ENCODE measurements at regions not wholly inside any gene's neighbourhood (a gene's known extent, or its start where the extent isn't known, plus 50 kb on each side); places are given as distances from the start of the nearest gene placed in this dataset.

- H3K36me3 ChIP-seq, result no peaks in the 10 kb centered on the region
- no peaks in the 10 kb centered on the region for H3K4me1 ChIP-seq
- intact Hi-C loops (cut with DNase I; ENCODE audit: low total_unique reads), result no loop called here
- no peaks in the 10 kb centered on the region for H3K27me3 ChIP-seq
- no peaks in the 10 kb centered on the region for H3K9me3 ChIP-seq
- DNase-seq, result no peak
- no peak overlapping the region for H3K27ac ChIP-seq
- H3K4me3 ChIP-seq, result no peak overlapping the region
- TF ChIP-seq, protein P1, sequence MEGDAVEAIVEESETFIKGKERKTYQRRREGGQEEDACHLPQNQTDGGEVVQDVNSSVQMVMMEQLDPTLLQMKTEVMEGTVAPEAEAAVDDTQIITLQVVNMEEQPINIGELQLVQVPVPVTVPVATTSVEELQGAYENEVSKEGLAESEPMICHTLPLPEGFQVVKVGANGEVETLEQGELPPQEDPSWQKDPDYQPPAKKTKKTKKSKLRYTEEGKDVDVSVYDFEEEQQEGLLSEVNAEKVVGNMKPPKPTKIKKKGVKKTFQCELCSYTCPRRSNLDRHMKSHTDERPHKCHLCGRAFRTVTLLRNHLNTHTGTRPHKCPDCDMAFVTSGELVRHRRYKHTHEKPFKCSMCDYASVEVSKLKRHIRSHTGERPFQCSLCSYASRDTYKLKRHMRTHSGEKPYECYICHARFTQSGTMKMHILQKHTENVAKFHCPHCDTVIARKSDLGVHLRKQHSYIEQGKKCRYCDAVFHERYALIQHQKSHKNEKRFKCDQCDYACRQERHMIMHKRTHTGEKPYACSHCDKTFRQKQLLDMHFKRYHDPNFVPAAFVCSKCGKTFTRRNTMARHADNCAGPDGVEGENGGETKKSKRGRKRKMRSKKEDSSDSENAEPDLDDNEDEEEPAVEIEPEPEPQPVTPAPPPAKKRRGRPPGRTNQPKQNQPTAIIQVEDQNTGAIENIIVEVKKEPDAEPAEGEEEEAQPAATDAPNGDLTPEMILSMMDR (IDR thresholded peaks at IDR 0.05), result no peak
- TF ChIP-seq POLR2A (IDR thresholded peaks at IDR 0.05), result no peak
These were observed 1020.4 kb downstream of the CBLN2 start for GRCh38 chr18:71523483-71524435.

GRCh38 chr18:71505526-71505925 is 1038.6 kb downstream of the CBLN2 start:
- Histone ChIP-seq H3K27me3 (no peaks in the 10 kb centered on the region), H3K4me1 (no peaks in the 10 kb centered on the region), H3K36me3 (no peaks in the 10 kb centered on the region), H3K9me3 (no peaks in the 10 kb centered on the region), H3K27ac (no peak overlapping the region), H3K4me3 (no peak overlapping the region)
- intact Hi-C loops (cut with DNase I; ENCODE audit: low total_unique reads), result no loop called here
- no peak for DNase-seq
- TF ChIP-seq, protein P1 (IDR thresholded peaks at IDR 0.05), result no peak

DNA sequence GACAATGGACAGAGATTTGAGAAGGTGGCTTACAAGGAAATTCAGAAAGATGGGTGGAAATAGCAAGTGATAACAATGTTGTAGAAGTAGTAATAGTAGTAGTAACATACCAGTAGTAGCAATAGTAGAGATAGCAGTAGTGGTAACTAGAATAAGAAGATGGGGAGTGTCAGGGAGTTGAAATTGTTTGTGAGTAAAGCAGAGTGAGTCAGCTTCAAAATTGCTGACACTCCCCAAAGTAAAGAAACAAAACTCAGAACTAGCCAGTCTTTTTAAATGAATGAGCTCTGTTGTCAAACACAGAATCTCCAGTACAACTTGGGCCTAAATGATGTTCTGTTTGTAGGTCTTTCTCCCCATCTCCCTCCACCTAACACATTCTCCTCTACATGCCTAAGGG is 1040.9 kb downstream of the CBLN2 start:
- intact Hi-C loops (cut with DNase I; ENCODE audit: low total_unique reads), result no loop called here
- no peaks in the 10 kb centered on the region for H3K9me3 ChIP-seq

DNA sequence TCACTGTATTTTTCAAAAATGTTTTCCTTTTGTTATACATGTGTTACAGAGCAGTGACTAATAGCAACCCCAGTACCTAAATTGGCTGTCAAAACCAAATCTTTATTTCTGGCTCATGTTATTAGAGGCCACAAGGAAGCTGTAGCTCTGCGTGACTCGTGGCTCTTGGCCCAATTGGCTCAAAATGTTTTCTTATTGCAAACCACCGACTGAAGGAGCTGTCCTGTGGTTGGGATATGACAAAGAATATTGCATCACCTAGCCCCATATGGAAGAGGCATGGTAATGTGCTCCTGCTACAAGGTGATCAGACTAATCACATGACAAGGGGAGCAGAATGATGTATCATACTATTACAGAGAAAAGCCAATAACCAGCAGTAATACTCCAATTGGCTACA is 1058.5 kb downstream of the CBLN2 start:
- H3K27ac ChIP-seq, result no peak overlapping the region
- TF ChIP-seq POLR2A (IDR thresholded peaks at IDR 0.05), result no peak
- TF ChIP-seq, protein P1 (IDR thresholded peaks at IDR 0.05), result no peak
- intact Hi-C loops (cut with DNase I; ENCODE audit: low total_unique reads), result no loop called here
- no peak overlapping the region for H3K4me3 ChIP-seq
- H3K4me1 ChIP-seq, result no peaks in the 10 kb centered on the region
- no peak for DNase-seq
- H3K27me3 ChIP-seq, result no peaks in the 10 kb centered on the region
- no peaks in the 10 kb centered on the region for H3K36me3 ChIP-seq
- H3K9me3 ChIP-seq, result no peaks in the 10 kb centered on the region

More for the DNA sequence above, 1040.9 kb downstream of the CBLN2 start:
- DNase-seq, result no peak
- Histone ChIP-seq H3K27me3 (no peaks in the 10 kb centered on the region), H3K27ac (no peak overlapping the region), H3K36me3 (no peaks in the 10 kb centered on the region), H3K4me1 (no peaks in the 10 kb centered on the region), H3K4me3 (no peak overlapping the region)
- TF ChIP-seq, protein P1 (IDR thresholded peaks at IDR 0.05), result no peak
- TF ChIP-seq POLR2A (IDR thresholded peaks at IDR 0.05), result no peak

GRCh38 chr18:71471963-71472725 is 1072.0 kb downstream of the CBLN2 start:
- Histone ChIP-seq H3K27ac (no peak overlapping the region), H3K4me1 (no peaks in the 10 kb centered on the region), H3K36me3 (no peaks in the 10 kb centered on the region), H3K27me3 (no peaks in the 10 kb centered on the region), H3K4me3 (no peak overlapping the region), H3K9me3 (no peaks in the 10 kb centered on the region)
- intact Hi-C loops (cut with DNase I; ENCODE audit: low total_unique reads), result no loop called here
- TF ChIP-seq, protein P1 (IDR thresholded peaks at IDR 0.05), result no peak
- no peak for TF ChIP-seq POLR2A (IDR thresholded peaks at IDR 0.05)
- DNase-seq, result no peak

Measured in uterus (tissue), 3 donors.